ENCODE measurements at regions not wholly inside any gene's neighbourhood (a gene's known extent, or its start where the extent isn't known, plus 50 kb on each side); places are given as distances from the start of the nearest gene placed in this dataset.

GRCh38 chr6:14051355-14051754, 66.2 kb upstream of the CD83 start:
- Histone ChIP-seq H4K20me1 (ENCODE audit: insufficient read depth) (no peaks in the 10 kb centered on the region), H3K4me3 (replicated peaks in 1 of 2; ENCODE audit: low read depth in 1 of 2, low read length in 2 of 2) (no peak overlapping the region), H3K27me3 (ENCODE audit: insufficient read depth, low read length) (no peaks in the 10 kb centered on the region), H3K9me2 (ENCODE audit: insufficient read depth) (no peaks in the 10 kb centered on the region), H3K36me3 (ENCODE audit: control insufficient read depth in 1 of 2, insufficient read depth in 2 of 2, low read length in 2 of 2) (no peaks in the 10 kb centered on the region), H3K4me2 (ENCODE audit: low read length) (no peak overlapping the region), H3K79me2 (ENCODE audit: insufficient read depth, low read length) (no peaks in the 10 kb centered on the region), H3K27ac (ENCODE audit: low read depth, low read length) (no peak overlapping the region), H3K9me3 (ENCODE audit: control insufficient read depth in 1 of 2, insufficient read depth in 1 of 2, low read depth in 1 of 2, low read length in 2 of 2) (no peaks in the 10 kb centered on the region), H3K4me1 (ENCODE audit: control insufficient read depth in 1 of 2, insufficient read depth in 2 of 2, low read length in 2 of 2) (peaks cover 0 to 3% of the 10 kb centered on the region in 2 experiments; a peak in 1 of 4 replicates), H3K9ac (ENCODE audit: low read length) (no peak overlapping the region), H2AFZ (ENCODE audit: low read depth, low read length, poor library complexity, severe bottlenecking) (no peak overlapping the region)
- ChIA-PET POLR2A (no interaction called here), CTCF (no interaction called here), RAD21 (ENCODE audit: low non-redundant PET in 1 of 2, low total read pairs in 2 of 2, uncharacterized antibody in 2 of 2, unreplicated experiment in 2 of 2) (no interaction called here)
- ATAC-seq: no peak
- TF ChIP-seq JUND (IDR thresholded peaks at IDR 0.05) (no peak), EZH2 (IDR thresholded peaks at IDR 0.05) (no peak), YY1 (IDR thresholded peaks at IDR 0.05; ENCODE audit: extremely low read depth, insufficient replicate concordance, low read depth, low read length) (no peak), CBX3 (IDR thresholded peaks at IDR 0.05; ENCODE audit: low read depth) (no peak), CEBPB (IDR thresholded peaks at IDR 0.05; ENCODE audit: low read depth) (no peak), POLR2AphosphoS5 (IDR thresholded peaks at IDR 0.05; ENCODE audit: low read depth, low read length) (no peak), POLR2A (IDR thresholded peaks at IDR 0.05; ENCODE audit: borderline replicate concordance, extremely low read depth, insufficient read depth, insufficient read length) (no peak), EGR1 (IDR thresholded peaks at IDR 0.05; ENCODE audit: low read depth) (no peak), ZBTB33 (IDR thresholded peaks at IDR 0.05; ENCODE audit: extremely low read depth, insufficient replicate concordance, low read length) (no peak), ELF1 (IDR thresholded peaks at IDR 0.05; ENCODE audit: borderline replicate concordance, low read depth) (no peak)
- intact Hi-C loops (cut with micrococcal nuclease): no loop called here
- BruUV-seq (replicated peaks): no TSS peak
- DNase-seq (ENCODE audit: low read depth, low spot score): no peak

- Histone ChIP-seq H3K36me3 (ENCODE audit: control insufficient read depth in 1 of 2, insufficient read depth in 2 of 2, low read length in 2 of 2) (no peaks in the 10 kb centered on the region), H3K9ac (ENCODE audit: low read length) (no peak overlapping the region), H3K4me3 (replicated peaks in 1 of 2; ENCODE audit: low read depth in 1 of 2, low read length in 2 of 2) (no peak overlapping the region), H2AFZ (ENCODE audit: low read depth, low read length, poor library complexity, severe bottlenecking) (no peak overlapping the region), H4K20me1 (ENCODE audit: insufficient read depth) (no peaks in the 10 kb centered on the region), H3K9me3 (ENCODE audit: control insufficient read depth in 1 of 2, insufficient read depth in 1 of 2, low read depth in 1 of 2, low read length in 2 of 2) (no peaks in the 10 kb centered on the region), H3K4me2 (ENCODE audit: low read length) (no peak overlapping the region), H3K4me1 (ENCODE audit: control insufficient read depth in 1 of 2, insufficient read depth in 2 of 2, low read length in 2 of 2) (no peaks in the 10 kb centered on the region), H3K27me3 (ENCODE audit: insufficient read depth, low read length) (no peaks in the 10 kb centered on the region), H3K27ac (ENCODE audit: low read depth, low read length) (no peak overlapping the region), H3K79me2 (ENCODE audit: insufficient read depth, low read length) (no peaks in the 10 kb centered on the region), H3K9me2 (ENCODE audit: insufficient read depth) (no peaks in the 10 kb centered on the region)
- RAD21 ChIA-PET (ENCODE audit: low non-redundant PET in 1 of 2, low total read pairs in 2 of 2, uncharacterized antibody in 2 of 2, unreplicated experiment in 2 of 2): no interaction called here
- POLR2A ChIA-PET: no interaction called here
- no peak for DNase-seq (ENCODE audit: low read depth, low spot score)
- BruUV-seq (replicated peaks): no TSS peak
- CTCF ChIA-PET: interaction anchor here (1.1 kb wide), 1 partner anchor 10 kb away, joined by 3 read pairs; no protein-coding TSS in a partner anchor
- no peak for ATAC-seq
- intact Hi-C loops (cut with micrococcal nuclease): no loop called here
- no peak for TF ChIP-seq EZH2phosphoT487 (IDR thresholded peaks at IDR 0.05; ENCODE audit: borderline replicate concordance)
- TF ChIP-seq ZBTB33 (IDR thresholded peaks at IDR 0.05; ENCODE audit: extremely low read depth, insufficient replicate concordance, low read length): no peak
- TF ChIP-seq REST (IDR thresholded peaks at IDR 0.05; ENCODE audit: low read depth): no peak
- TF ChIP-seq POLR2A (IDR thresholded peaks at IDR 0.05; ENCODE audit: borderline replicate concordance, extremely low read depth, insufficient read depth, insufficient read length): no peak
- no peak for TF ChIP-seq MAX (IDR thresholded peaks at IDR 0.05)
- TF ChIP-seq CBX3 (IDR thresholded peaks at IDR 0.05; ENCODE audit: low read depth): no peak
Measured at GRCh38 chr6:14053811-14054210, 63.8 kb upstream of the CD83 start.

Measured in HCT116 (cell line).